ENCODE measurements at regions not wholly inside any gene's neighbourhood (a gene's known extent, or its start where the extent isn't known, plus 50 kb on each side); places are given as distances from the start of the nearest gene placed in this dataset.

DNA sequence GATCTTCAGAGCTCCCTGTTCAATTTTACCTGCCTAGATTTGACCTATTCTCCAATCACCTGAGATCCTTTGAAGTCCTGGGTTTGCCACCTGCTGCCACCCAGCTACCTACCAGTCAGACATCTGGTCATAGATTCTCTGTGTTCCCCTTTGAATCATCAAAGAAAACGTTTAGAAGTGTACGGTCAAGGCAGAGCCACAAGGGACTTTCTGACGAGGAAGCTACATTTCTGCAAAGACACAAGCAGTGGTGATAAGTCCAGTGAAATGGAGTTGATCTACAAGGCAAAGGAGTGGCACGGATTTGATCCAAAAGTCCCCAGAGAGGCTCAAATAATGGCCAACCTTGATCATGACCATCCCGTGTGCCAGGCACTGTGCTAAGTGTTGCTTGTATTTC, 549.9 kb downstream of the MIAT start:
- no peaks in the 10 kb centered on the region for H3K27me3 ChIP-seq
- TF ChIP-seq, protein P1, sequence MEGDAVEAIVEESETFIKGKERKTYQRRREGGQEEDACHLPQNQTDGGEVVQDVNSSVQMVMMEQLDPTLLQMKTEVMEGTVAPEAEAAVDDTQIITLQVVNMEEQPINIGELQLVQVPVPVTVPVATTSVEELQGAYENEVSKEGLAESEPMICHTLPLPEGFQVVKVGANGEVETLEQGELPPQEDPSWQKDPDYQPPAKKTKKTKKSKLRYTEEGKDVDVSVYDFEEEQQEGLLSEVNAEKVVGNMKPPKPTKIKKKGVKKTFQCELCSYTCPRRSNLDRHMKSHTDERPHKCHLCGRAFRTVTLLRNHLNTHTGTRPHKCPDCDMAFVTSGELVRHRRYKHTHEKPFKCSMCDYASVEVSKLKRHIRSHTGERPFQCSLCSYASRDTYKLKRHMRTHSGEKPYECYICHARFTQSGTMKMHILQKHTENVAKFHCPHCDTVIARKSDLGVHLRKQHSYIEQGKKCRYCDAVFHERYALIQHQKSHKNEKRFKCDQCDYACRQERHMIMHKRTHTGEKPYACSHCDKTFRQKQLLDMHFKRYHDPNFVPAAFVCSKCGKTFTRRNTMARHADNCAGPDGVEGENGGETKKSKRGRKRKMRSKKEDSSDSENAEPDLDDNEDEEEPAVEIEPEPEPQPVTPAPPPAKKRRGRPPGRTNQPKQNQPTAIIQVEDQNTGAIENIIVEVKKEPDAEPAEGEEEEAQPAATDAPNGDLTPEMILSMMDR (IDR thresholded peaks at IDR 0.05) = no peak
- H3K36me3 ChIP-seq = no peaks in the 10 kb centered on the region
- H3K27ac ChIP-seq = no peak overlapping the region
- H3K9me3 ChIP-seq = no peaks in the 10 kb centered on the region
- no peak for ATAC-seq
- intact Hi-C loops (cut with DNase I) = no loop called here
- peaks cover under 1% of the 10 kb centered on the region for H3K4me1 ChIP-seq
- DNase-seq = no peak
- no peak overlapping the region for H3K4me3 ChIP-seq

- intact Hi-C loops (cut with DNase I) = no loop called here
- Histone ChIP-seq H3K27ac (no peak overlapping the region), H3K27me3 (no peaks in the 10 kb centered on the region), H3K4me3 (no peak overlapping the region), H3K4me1 (peaks cover 7% of the 10 kb centered on the region), H3K9me3 (no peaks in the 10 kb centered on the region), H3K36me3 (no peaks in the 10 kb centered on the region)
- TF ChIP-seq, protein P1 (IDR thresholded peaks at IDR 0.05) = no peak
- DNase-seq = no peak
- no peak for ATAC-seq
These were observed 550.5 kb downstream of the MIAT start for GRCh38 chr22:27207907-27208306.

GRCh38 chr22:27210111-27210730, 552.8 kb downstream of the MIAT start:
- DNase-seq (no peak), ATAC-seq (no peak)
- TF ChIP-seq, protein P1 (IDR thresholded peaks at IDR 0.05) = no peak
- H3K27ac ChIP-seq = no peak overlapping the region
- H3K4me1 ChIP-seq = peaks cover 13% of the 10 kb centered on the region
- H3K4me3 ChIP-seq = no peak overlapping the region
- intact Hi-C loops (cut with DNase I) = no loop called here
- no peaks in the 10 kb centered on the region for H3K9me3 ChIP-seq
- no peaks in the 10 kb centered on the region for H3K36me3 ChIP-seq
- no peaks in the 10 kb centered on the region for H3K27me3 ChIP-seq

GRCh38 chr22:27212102-27212501, 554.7 kb downstream of the MIAT start:
- intact Hi-C loops (cut with DNase I) = no loop called here
- ATAC-seq = no peak
- Histone ChIP-seq H3K36me3 (no peaks in the 10 kb centered on the region), H3K27ac (no peak overlapping the region), H3K4me3 (no peak overlapping the region), H3K9me3 (no peaks in the 10 kb centered on the region), H3K4me1 (peaks cover 13% of the 10 kb centered on the region), H3K27me3 (no peaks in the 10 kb centered on the region)
- no peak for DNase-seq
- TF ChIP-seq, protein P1 (IDR thresholded peaks at IDR 0.05) = no peak

- intact Hi-C loops (cut with DNase I) = no loop called here
- TF ChIP-seq, protein P1 (IDR thresholded peaks at IDR 0.05) = no peak
- H3K27ac ChIP-seq = peak overlapping the region; percentile 2
- H3K27me3 ChIP-seq = no peaks in the 10 kb centered on the region
- no peaks in the 10 kb centered on the region for H3K9me3 ChIP-seq
- H3K4me1 ChIP-seq = peaks cover 13% of the 10 kb centered on the region
- H3K4me3 ChIP-seq = no peak overlapping the region
- peak; percentile 72 for ATAC-seq
- no peak for DNase-seq
- no peaks in the 10 kb centered on the region for H3K36me3 ChIP-seq
These were observed 555.3 kb downstream of the MIAT start for GRCh38 chr22:27212617-27213177.
